ENCODE measurements at regions not wholly inside any gene's neighbourhood (a gene's known extent, or its start where the extent isn't known, plus 50 kb on each side); places are given as distances from the start of the nearest gene placed in this dataset.

DNA sequence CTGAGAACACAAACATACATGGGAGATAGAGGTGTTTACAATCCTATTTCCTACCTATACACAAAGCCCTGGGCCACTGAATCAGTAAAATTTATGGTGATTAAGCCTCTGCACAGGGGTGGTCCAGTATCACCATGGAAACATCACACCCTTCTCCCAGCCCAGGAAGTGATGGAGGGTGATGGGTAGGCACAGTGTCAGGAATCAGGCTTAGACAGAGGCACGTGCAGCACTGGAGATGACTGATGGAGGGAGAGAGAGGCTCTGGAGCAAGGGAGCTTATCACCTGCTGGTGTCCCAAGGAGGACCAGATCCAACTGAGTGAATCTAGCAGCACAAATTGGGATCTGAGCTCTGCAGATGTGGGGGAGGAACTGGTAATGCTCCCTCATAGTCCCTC, 117.2 kb downstream of the RPIA start (continued):
- TF ChIP-seq, protein P1, sequence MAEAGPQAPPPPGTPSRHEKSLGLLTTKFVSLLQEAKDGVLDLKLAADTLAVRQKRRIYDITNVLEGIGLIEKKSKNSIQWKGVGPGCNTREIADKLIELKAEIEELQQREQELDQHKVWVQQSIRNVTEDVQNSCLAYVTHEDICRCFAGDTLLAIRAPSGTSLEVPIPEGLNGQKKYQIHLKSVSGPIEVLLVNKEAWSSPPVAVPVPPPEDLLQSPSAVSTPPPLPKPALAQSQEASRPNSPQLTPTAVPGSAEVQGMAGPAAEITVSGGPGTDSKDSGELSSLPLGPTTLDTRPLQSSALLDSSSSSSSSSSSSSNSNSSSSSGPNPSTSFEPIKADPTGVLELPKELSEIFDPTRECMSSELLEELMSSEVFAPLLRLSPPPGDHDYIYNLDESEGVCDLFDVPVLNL (CRISPR knock-in tag; IDR thresholded peaks at IDR 0.05; ENCODE audit: borderline replicate concordance, low read depth): no peak
- TF ChIP-seq ESRRA (CRISPR knock-in tag; IDR thresholded peaks at IDR 0.05; ENCODE audit: borderline replicate concordance) (no peak), SP1 (CRISPR knock-in tag; conservative IDR thresholded peaks at IDR 0.05) (no peak)
- TF ChIP-seq, protein P2, sequence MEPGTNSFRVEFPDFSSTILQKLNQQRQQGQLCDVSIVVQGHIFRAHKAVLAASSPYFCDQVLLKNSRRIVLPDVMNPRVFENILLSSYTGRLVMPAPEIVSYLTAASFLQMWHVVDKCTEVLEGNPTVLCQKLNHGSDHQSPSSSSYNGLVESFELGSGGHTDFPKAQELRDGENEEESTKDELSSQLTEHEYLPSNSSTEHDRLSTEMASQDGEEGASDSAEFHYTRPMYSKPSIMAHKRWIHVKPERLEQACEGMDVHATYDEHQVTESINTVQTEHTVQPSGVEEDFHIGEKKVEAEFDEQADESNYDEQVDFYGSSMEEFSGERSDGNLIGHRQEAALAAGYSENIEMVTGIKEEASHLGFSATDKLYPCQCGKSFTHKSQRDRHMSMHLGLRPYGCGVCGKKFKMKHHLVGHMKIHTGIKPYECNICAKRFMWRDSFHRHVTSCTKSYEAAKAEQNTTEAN (CRISPR knock-in tag; IDR thresholded peaks at IDR 0.05): no peak

DNA sequence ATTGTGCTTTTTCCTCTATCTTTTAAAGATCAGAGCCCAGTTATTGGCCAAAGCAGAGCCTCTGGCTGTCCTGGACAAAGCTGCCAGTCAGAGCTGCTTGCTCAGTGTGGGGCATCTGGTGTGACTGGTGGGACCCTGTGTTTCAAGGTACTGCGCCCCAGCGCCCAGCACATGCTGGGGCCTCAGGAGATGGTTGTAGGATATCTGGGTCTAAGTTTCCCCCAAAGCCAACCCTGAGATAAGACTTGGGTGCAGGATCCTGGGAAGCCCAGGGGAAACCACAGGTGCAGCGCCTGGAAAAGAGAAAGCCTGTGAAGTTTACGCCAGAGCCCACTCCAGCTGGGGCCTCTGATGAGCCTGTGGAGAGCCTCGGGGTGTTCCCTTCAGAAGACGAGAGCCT, 117.7 kb downstream of the RPIA start:
- ChIA-PET CTCF (interaction anchor here (1.7 kb wide), 1 partner anchor 23 kb away, joined by 8 read pairs; no protein-coding TSS in a partner anchor), POLR2A (no interaction called here)
- DNase-seq (ENCODE audit: low spot score): no peak
- H3K27ac Mint-ChIP-seq: no peak overlapping the region
- H3K9me3 Mint-ChIP-seq: peaks cover 25% of the 10 kb centered on the region
- H3K4me1 Mint-ChIP-seq: no peaks in the 10 kb centered on the region
- peaks cover 14% of the 10 kb centered on the region; the same call in 1 of the 2 replicates for H3K36me3 Mint-ChIP-seq
- H3K4me3 Mint-ChIP-seq: no peak overlapping the region
- H3K27me3 Mint-ChIP-seq (ENCODE audit: low read depth): peaks cover 4% of the 10 kb centered on the region; the same call in 1 of the 2 replicates
- TF ChIP-seq, protein P3, sequence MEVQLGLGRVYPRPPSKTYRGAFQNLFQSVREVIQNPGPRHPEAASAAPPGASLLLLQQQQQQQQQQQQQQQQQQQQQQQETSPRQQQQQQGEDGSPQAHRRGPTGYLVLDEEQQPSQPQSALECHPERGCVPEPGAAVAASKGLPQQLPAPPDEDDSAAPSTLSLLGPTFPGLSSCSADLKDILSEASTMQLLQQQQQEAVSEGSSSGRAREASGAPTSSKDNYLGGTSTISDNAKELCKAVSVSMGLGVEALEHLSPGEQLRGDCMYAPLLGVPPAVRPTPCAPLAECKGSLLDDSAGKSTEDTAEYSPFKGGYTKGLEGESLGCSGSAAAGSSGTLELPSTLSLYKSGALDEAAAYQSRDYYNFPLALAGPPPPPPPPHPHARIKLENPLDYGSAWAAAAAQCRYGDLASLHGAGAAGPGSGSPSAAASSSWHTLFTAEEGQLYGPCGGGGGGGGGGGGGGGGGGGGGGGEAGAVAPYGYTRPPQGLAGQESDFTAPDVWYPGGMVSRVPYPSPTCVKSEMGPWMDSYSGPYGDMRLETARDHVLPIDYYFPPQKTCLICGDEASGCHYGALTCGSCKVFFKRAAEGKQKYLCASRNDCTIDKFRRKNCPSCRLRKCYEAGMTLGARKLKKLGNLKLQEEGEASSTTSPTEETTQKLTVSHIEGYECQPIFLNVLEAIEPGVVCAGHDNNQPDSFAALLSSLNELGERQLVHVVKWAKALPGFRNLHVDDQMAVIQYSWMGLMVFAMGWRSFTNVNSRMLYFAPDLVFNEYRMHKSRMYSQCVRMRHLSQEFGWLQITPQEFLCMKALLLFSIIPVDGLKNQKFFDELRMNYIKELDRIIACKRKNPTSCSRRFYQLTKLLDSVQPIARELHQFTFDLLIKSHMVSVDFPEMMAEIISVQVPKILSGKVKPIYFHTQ (CRISPR knock-in tag; IDR thresholded peaks at IDR 0.05): no peak
- TF ChIP-seq NR3C1 (CRISPR knock-in tag; conservative IDR thresholded peaks at IDR 0.05; ENCODE audit: low read depth) (no peak), ZNF423 (CRISPR knock-in tag; IDR thresholded peaks at IDR 0.05) (no peak), HMGA2 (CRISPR knock-in tag; IDR thresholded peaks at IDR 0.05) (no peak), ZNF138 (CRISPR knock-in tag; conservative IDR thresholded peaks at IDR 0.05) (no peak)
- TF ChIP-seq, protein P4, sequence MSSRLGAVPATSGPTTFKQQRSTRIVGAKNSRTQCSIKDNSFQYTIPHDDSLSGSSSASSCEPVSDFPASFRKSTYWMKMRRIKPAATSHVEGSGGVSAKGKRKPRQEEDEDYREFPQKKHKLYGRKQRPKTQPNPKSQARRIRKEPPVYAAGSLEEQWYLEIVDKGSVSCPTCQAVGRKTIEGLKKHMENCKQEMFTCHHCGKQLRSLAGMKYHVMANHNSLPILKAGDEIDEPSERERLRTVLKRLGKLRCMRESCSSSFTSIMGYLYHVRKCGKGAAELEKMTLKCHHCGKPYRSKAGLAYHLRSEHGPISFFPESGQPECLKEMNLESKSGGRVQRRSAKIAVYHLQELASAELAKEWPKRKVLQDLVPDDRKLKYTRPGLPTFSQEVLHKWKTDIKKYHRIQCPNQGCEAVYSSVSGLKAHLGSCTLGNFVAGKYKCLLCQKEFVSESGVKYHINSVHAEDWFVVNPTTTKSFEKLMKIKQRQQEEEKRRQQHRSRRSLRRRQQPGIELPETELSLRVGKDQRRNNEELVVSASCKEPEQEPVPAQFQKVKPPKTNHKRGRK (CRISPR knock-in tag; IDR thresholded peaks at IDR 0.05; ENCODE audit: borderline replicate concordance): no peak
- TF ChIP-seq, protein P5, sequence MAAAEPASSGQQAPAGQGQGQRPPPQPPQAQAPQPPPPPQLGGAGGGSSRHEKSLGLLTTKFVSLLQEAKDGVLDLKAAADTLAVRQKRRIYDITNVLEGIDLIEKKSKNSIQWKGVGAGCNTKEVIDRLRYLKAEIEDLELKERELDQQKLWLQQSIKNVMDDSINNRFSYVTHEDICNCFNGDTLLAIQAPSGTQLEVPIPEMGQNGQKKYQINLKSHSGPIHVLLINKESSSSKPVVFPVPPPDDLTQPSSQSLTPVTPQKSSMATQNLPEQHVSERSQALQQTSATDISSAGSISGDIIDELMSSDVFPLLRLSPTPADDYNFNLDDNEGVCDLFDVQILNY (CRISPR knock-in tag; IDR thresholded peaks at IDR 0.05): no peak
- TF ChIP-seq, protein P6, sequence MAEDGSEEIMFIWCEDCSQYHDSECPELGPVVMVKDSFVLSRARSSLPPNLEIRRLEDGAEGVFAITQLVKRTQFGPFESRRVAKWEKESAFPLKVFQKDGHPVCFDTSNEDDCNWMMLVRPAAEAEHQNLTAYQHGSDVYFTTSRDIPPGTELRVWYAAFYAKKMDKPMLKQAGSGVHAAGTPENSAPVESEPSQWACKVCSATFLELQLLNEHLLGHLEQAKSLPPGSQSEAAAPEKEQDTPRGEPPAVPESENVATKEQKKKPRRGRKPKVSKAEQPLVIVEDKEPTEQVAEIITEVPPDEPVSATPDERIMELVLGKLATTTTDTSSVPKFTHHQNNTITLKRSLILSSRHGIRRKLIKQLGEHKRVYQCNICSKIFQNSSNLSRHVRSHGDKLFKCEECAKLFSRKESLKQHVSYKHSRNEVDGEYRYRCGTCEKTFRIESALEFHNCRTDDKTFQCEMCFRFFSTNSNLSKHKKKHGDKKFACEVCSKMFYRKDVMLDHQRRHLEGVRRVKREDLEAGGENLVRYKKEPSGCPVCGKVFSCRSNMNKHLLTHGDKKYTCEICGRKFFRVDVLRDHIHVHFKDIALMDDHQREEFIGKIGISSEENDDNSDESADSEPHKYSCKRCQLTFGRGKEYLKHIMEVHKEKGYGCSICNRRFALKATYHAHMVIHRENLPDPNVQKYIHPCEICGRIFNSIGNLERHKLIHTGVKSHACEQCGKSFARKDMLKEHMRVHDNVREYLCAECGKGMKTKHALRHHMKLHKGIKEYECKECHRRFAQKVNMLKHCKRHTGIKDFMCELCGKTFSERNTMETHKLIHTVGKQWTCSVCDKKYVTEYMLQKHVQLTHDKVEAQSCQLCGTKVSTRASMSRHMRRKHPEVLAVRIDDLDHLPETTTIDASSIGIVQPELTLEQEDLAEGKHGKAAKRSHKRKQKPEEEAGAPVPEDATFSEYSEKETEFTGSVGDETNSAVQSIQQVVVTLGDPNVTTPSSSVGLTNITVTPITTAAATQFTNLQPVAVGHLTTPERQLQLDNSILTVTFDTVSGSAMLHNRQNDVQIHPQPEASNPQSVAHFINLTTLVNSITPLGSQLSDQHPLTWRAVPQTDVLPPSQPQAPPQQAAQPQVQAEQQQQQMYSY (CRISPR knock-in tag; IDR thresholded peaks at IDR 0.05): no peak
- no peak for ATAC-seq
